ENCODE measurements at regions not wholly inside any gene's neighbourhood (a gene's known extent, or its start where the extent isn't known, plus 50 kb on each side); places are given as distances from the start of the nearest gene placed in this dataset.
"Not testable (repeated sequence)": the region's sequence is repeated elsewhere in the genome, so short reads cannot be mapped to it uniquely, and the experiment has no call there.

DNA sequence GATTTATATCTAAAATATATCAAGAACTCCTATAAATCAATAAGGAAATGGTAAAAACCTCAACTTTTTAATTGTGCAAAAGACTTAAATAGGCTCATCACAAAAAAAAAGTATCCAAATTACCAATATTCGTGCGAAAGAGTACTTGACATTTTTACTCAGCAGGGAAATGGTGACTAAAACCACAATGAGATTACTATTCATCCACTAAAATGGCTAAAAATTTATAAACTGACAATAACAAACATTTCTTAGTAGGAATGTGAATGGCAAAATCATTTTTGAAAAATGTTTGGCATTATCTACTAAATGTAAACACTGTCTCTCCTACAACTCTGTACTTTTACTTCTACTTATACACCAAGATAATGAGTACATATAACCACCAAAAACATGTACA lies 184.8 kb upstream of the RND3 start:
- DNase-seq = no peak

GRCh38 chr2:150669492-150669891 lies 182.0 kb upstream of the RND3 start:
- DNase-seq = no peak

GRCh38 chr2:150667039-150667438 lies 179.6 kb upstream of the RND3 start:
- DNase-seq = not testable (repeated sequence)

- DNase-seq = no peak
Observed at GRCh38 chr2:150663143-150663542, 175.7 kb upstream of the RND3 start.

GRCh38 chr2:150656002-150656401 lies 168.5 kb upstream of the RND3 start:
- DNase-seq = peak; percentile 42 to 72

DNA sequence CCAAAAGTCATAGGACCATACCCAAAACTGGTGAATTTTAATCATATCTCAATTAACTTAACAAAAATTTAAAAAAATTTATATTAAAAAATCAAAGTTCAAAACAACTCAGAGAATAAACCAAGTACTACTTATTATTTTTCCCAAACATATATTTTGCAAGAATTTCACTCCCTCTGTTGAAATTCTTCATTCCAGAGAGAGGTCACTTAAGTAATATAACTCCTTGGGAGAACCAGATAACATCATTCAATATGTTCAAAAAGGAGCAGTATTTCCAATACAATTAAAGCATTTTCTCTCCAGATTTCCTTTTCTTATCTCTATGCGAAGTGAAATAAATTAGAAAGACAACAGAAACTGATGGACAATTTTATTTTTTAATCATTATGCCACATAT lies 165.9 kb upstream of the RND3 start:
- DNase-seq = no peak

DNA sequence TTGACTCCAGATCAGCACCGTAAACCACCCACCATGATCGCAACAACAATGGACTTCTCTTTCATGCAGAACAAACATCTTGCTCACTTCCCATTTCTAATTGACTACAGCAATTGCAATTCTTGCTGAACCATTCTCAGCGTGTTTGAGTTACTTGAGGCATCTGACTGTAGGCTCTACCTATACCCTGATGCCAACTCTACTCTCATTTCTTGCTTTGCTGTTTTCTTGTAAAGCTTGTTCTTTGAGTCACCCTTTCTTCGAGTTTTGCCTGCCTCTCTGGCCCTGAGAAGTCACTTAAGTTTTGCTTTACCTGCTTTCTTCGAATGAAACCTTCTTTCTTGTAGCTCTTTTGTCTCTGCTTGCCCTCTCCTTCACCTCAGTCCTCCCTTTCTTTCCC lies 160.5 kb upstream of the RND3 start:
- DNase-seq = no peak

DNA sequence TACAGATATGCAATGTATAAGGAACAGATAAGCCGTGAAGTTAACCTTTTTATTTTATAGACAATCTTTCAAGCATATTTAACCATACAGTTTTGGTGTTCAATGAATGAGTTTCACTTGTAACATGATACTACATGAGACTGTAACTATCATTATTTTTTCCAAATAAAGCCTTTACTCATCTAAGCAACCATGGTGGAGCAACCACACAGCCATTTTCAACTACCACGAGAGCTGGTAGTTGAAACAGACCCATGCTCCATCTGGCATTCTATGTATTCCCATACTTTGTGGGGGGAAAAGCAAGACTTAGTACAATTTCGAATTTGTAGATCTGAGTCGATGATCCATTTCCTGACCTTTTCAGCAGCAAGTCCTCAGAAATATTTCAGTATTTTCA lies 159.3 kb upstream of the RND3 start:
- no peak for DNase-seq

- no peak for DNase-seq
Observed at GRCh38 chr2:150644298-150645067, 157.0 kb upstream of the RND3 start.

- no peak for DNase-seq
Observed at GRCh38 chr2:150643114-150643725, 155.8 kb upstream of the RND3 start.

GRCh38 chr2:150640039-150640438 lies 152.6 kb upstream of the RND3 start:
- DNase-seq = no peak

DNA sequence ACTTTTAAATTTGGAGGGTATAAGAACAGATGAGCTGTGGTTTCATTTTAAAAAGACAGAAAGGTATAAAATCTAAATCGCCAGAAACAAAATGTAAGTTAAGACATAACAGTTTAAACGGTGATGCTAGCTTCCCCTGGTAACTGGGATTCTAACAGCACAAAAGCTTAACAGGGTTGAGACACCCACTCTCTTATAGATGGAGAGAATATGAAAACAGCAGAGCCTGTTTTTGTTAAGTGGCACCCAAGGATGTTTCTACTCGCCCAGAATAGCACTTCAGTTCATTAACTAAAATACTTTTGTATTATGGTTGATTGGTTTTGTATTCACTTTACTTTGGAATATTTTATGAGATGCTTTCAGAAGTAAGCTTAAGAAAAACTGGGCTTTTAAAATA lies 151.9 kb upstream of the RND3 start:
- no peak for DNase-seq

GRCh38 chr2:150631236-150631821 lies 143.9 kb upstream of the RND3 start:
- DNase-seq = no peak

- no peak for DNase-seq
Observed at GRCh38 chr2:150630587-150631235, 143.2 kb upstream of the RND3 start.

DNA sequence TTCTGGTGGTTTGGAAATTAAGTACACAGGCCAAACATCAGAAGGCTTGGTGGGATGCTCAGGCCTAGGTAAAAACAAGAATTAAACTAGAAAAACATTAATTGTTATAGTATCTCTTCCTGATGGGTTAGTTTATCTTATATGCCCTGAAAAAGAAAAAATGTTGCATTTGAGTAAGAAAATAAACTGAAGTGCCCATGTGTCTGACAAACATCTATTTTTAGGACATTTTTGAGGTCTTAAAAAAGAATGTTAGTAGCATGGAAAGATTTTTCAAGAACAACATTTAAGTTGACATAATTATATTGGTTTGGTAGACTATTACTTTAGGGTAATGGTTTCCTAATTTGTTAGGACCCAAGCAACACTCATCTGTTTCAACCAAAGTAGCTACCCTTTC lies 140.1 kb upstream of the RND3 start:
- no peak for DNase-seq

- no peak for DNase-seq
Observed at GRCh38 chr2:150626934-150627411, 139.5 kb upstream of the RND3 start.

DNA sequence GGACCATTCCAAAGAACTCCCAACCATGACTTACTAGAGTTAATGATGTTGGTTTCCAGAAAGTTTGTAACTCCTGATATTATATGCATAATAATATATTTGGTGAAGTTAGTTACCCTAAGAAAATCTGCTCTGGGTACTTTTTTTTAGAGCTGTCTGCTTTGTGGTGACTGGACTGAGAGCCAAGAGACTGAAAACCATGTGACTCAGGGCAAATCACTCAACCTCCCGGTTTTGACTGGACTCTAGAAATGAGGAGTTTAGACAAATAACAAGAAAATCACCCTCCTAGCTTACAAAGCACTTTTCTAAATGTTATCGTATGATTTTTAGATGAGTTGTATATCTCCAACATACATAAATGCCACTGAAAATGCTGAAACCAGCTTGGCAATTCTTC lies 138.3 kb upstream of the RND3 start:
- no peak for DNase-seq

- DNase-seq = no peak
Observed at GRCh38 chr2:150625303-150625702, 137.8 kb upstream of the RND3 start.

DNA sequence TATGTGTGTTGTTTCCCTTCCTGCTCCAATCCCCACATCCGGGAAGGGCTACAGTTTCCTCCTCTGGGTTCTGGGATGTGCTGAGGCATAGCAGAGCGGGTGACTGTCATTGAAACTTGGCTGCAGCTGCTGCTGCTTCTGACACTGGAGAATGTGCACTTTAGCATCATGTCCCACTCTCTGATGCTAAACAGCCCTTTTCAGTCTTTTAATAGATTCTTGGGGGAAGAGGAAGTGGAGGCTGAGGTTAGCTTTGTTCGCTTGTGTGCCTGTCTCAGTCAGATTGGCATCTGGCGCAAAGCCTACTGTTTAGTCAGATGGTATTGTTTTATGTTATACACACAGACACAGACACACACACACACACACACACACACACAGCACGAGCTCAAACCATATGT lies 136.5 kb upstream of the RND3 start:
- no peak for DNase-seq

DNA sequence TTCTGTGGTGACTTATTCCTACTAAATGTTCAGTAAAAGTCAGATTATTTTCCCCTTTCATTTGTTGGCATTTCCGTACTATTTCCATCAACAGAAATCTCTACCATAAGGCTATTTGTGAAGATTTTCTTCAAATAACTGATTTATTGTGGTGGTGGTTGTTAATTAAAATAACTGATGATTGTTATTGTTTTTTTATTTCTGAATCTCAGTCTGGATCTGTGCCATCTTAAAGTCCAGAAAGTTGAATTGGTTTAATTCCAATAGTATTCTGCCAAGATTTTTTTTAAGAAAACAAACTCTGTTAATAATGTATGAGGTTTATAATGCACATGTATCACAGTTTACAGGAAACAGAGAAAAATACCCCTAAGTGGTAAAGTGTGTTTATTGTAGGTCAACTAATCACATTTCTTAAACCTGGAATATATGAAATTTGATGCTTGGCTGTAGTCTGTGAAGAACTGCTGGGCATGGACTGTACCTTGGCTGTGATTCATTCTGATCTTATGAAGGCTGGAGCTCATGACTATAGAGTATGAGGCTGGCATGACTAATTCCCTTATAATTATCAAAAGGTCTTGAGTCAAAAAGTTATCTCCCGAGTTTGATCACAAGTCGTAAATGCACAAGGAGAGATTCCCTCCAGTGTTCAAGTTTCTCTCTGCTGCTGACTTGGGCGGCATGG lies 134.2 kb upstream of the RND3 start:
- DNase-seq = no peak

GRCh38 chr2:150620855-150621254 lies 133.4 kb upstream of the RND3 start:
- no peak for DNase-seq

GRCh38 chr2:150620416-150620815 lies 132.9 kb upstream of the RND3 start:
- DNase-seq = no peak
